Calu3 (cell line): ENCODE measurements at regions not wholly inside any gene's neighbourhood (a gene's known extent, or its start where the extent isn't known, plus 50 kb on each side); places are given as distances from the start of the nearest gene placed in this dataset.

Experiments
- BruUV-seq: library from RNA; stranded (reverse); fragments of 400-500 nt; replicated peaks from 2 replicates; lab custom pipeline; 2021; lab: Mats Ljungman, UMichigan
- CTCF ChIA-PET: fragments of 300-600 bp; sonication (Branson Sonifier 250); formaldehyde crosslinking; loops from one replicate; lab custom pipeline; 2022; ENCODE audit warnings: antibody characterized with exemption; lab: Charles Lee
- DNase-seq: peaks from one replicate; pipeline ENCODE4 v3.0.0; 2022
- H3K27ac Mint-ChIP-seq: one replicate; pipeline ENCODE4 v1.8.0; 2022; ENCODE audit warnings: mixed read lengths; ENCODE audit not compliant: unreplicated experiment
- H3K27me3 Mint-ChIP-seq: one replicate; pipeline ENCODE4 v1.8.0; 2022; ENCODE audit warnings: mixed read lengths; ENCODE audit not compliant: unreplicated experiment
- H3K36me3 Mint-ChIP-seq: one replicate; pipeline ENCODE4 v1.8.0; 2022; ENCODE audit warnings: mild to moderate bottlenecking, moderate library complexity, mixed read lengths; ENCODE audit not compliant: insufficient read depth, unreplicated experiment
- H3K4me1 Mint-ChIP-seq: one replicate; pipeline ENCODE4 v1.8.0; 2022; ENCODE audit warnings: mild to moderate bottlenecking, low read depth, mixed read lengths; ENCODE audit not compliant: unreplicated experiment
- H3K4me3 Mint-ChIP-seq: one replicate; pipeline ENCODE4 v1.8.0; 2022; ENCODE audit warnings: mild to moderate bottlenecking, low read depth, moderate library complexity, mixed read lengths; ENCODE audit not compliant: unreplicated experiment
- H3K9me3 Mint-ChIP-seq: one replicate; pipeline ENCODE4 v1.8.0; 2022; ENCODE audit warnings: low read depth, mixed read lengths; ENCODE audit not compliant: unreplicated experiment
- intact Hi-C: fragments of 100-400 bp; cut with micrococcal nuclease; formaldehyde crosslinking; loops from one replicate; pipeline ENCODE4 v1.10.0; 2022; ENCODE audit not compliant: unreplicated experiment
- TF ChIP-seq, protein P1 (sequence below): fragments of 200-600 bp; IDR thresholded peaks from one replicate; pipeline ENCODE4 v1.8.0; 2022; ENCODE audit warnings: antibody characterized with exemption; ENCODE audit not compliant: unreplicated experiment

DNA sequence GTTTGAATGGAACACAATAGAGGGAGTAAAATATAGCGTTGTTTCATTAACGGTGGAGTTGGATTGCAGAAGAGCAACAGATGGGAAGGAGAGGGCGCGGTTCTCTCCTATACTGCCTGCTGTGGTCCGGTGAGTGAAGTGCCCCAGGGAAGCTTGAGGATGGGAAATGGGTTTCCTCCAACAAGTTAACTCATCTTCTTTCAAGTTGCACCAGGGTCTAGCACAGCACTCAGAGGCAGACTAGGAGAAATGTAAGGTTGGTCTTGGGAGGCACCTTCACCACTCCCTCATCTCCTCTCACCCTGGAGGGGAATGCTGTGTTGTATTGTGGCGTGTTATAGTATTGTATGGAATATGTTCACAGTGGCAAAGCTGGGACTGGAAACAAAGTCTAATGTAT, 96.9 kb upstream of the SLC24A3 start:
- Mint-ChIP-seq H3K27ac (no peak overlapping the region), H3K9me3 (no peaks in the 10 kb centered on the region), H3K36me3 (no peaks in the 10 kb centered on the region), H3K4me1 (no peaks in the 10 kb centered on the region), H3K4me3 (no peak overlapping the region), H3K27me3 (no peaks in the 10 kb centered on the region)
- intact Hi-C loops, result no loop called here
- CTCF ChIA-PET, result no interaction called here
- TF ChIP-seq, protein P1, sequence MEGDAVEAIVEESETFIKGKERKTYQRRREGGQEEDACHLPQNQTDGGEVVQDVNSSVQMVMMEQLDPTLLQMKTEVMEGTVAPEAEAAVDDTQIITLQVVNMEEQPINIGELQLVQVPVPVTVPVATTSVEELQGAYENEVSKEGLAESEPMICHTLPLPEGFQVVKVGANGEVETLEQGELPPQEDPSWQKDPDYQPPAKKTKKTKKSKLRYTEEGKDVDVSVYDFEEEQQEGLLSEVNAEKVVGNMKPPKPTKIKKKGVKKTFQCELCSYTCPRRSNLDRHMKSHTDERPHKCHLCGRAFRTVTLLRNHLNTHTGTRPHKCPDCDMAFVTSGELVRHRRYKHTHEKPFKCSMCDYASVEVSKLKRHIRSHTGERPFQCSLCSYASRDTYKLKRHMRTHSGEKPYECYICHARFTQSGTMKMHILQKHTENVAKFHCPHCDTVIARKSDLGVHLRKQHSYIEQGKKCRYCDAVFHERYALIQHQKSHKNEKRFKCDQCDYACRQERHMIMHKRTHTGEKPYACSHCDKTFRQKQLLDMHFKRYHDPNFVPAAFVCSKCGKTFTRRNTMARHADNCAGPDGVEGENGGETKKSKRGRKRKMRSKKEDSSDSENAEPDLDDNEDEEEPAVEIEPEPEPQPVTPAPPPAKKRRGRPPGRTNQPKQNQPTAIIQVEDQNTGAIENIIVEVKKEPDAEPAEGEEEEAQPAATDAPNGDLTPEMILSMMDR, result no peak
- no TSS peak for BruUV-seq
- DNase-seq, result no peak

DNA sequence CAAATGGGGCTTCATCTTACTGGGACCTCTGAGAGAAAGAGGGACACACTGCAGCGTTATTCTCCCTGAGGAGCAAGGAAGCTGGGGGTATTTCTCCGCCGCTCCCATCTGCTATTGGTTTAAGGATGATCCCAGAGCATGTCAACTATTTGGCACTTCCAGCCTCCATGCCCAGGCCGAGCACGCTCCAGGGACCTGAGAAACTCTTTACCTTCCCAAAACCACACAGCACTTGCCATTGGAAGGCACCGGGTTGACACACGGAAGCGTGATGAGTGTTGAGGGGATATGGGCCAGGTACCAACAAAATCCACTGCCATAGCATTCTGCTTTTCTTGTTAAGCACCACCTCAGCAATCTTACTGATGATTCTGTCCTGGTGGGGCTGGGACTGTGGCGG, 92.4 kb upstream of the SLC24A3 start:
- CTCF ChIA-PET, result no interaction called here
- Mint-ChIP-seq H3K27ac (no peak overlapping the region), H3K27me3 (no peaks in the 10 kb centered on the region), H3K4me1 (no peaks in the 10 kb centered on the region), H3K4me3 (no peak overlapping the region), H3K36me3 (no peaks in the 10 kb centered on the region), H3K9me3 (no peaks in the 10 kb centered on the region)
- no TSS peak for BruUV-seq
- no peak for DNase-seq
- intact Hi-C loops, result no loop called here
- TF ChIP-seq, protein P1, result no peak

DNA sequence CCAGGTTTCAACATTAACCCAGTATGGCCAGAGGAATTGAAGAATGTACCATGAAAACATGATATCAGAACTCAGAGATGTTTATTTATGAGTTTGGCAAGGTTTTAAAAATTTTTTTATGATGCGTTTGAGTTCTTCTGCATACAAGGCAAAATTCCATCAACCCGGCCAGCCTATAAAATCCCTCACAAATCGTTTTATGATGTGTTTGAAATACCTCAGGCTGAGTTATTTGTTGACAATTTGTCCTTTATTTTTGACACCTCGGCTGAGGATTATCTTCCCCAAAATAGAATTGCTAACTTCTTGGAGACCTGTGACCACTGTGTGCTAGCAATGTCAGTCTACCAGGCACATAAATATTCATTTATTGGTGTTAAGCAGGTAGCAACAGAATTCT, 91.9 kb upstream of the SLC24A3 start:
- Mint-ChIP-seq H3K4me3 (no peak overlapping the region), H3K36me3 (no peaks in the 10 kb centered on the region), H3K27me3 (no peaks in the 10 kb centered on the region), H3K9me3 (no peaks in the 10 kb centered on the region), H3K27ac (no peak overlapping the region), H3K4me1 (no peaks in the 10 kb centered on the region)
- TF ChIP-seq, protein P1, result no peak
- no peak for DNase-seq
- CTCF ChIA-PET, result no interaction called here
- intact Hi-C loops, result no loop called here
- no TSS peak for BruUV-seq

DNA sequence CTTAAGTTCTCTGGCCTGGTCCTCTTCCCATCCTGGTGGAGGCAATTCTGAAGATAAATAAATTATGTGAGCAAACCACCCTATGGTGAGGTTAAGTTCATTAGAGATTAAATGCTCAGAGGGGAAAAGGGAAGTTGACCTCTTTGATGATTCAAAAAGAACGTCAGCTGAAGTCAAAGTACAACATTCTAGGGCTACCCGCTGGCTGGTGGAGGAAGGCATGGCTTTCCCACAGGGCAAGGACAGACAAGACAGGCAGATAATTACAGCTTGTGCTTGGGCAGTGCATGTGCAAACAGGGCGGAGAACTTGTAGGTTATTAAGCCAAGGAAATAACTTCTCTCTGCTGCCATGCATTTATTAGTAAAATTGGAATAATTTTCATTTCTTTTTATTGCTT, 91.0 kb upstream of the SLC24A3 start:
- Mint-ChIP-seq H3K4me3 (no peak overlapping the region), H3K27me3 (no peaks in the 10 kb centered on the region), H3K36me3 (no peaks in the 10 kb centered on the region), H3K4me1 (no peaks in the 10 kb centered on the region), H3K9me3 (no peaks in the 10 kb centered on the region), H3K27ac (no peak overlapping the region)
- TF ChIP-seq, protein P1, result no peak
- DNase-seq, result no peak
- no TSS peak for BruUV-seq
- intact Hi-C loops, result no loop called here
- CTCF ChIA-PET, result no interaction called here
